NCI-H2196 treated with DMSO at 0.1 percent for 48 hours (cell line): ENCODE measurements at regions not wholly inside any gene's neighbourhood (a gene's known extent, or its start where the extent isn't known, plus 50 kb on each side); places are given as distances from the start of the nearest gene placed in this dataset.
"Not testable (repeated sequence)": the region's sequence is repeated elsewhere in the genome, so short reads cannot be mapped to it uniquely, and the experiment has no call there.

Source experiments
- DNase-seq: peaks from one replicate; lab custom pipeline; 2025; ENCODE audit not compliant: unreplicated experiment; lab: John Stamatoyannopoulos, UW

GRCh38 chr3:73120710-73121109, 59.3 kb downstream of the EBLN2 start:
- DNase-seq: no peak

- DNase-seq: no peak
Measured at GRCh38 chr3:73121669-73122331, 60.3 kb downstream of the EBLN2 start.

GRCh38 chr3:73134034-73134433, 72.6 kb downstream of the EBLN2 start:
- no peak for DNase-seq

GRCh38 chr3:73136941-73137340, 75.5 kb downstream of the EBLN2 start:
- DNase-seq: no peak

GRCh38 chr3:73137736-73138403, 76.4 kb downstream of the EBLN2 start:
- no peak for DNase-seq

GRCh38 chr3:73140772-73141442, 79.4 kb downstream of the EBLN2 start:
- DNase-seq: no peak

- DNase-seq: no peak
Measured at GRCh38 chr3:73141525-73141924, 80.1 kb downstream of the EBLN2 start.

- DNase-seq: no peak
Measured at GRCh38 chr3:73143401-73143800, 81.9 kb downstream of the EBLN2 start.

GRCh38 chr3:73143821-73144237, 82.4 kb downstream of the EBLN2 start:
- no peak for DNase-seq

- no peak for DNase-seq
Measured at GRCh38 chr3:73144276-73144675, 82.8 kb downstream of the EBLN2 start.

GRCh38 chr3:73144828-73145227, 83.4 kb downstream of the EBLN2 start:
- no peak for DNase-seq

GRCh38 chr3:73147479-73147878, 86.0 kb downstream of the EBLN2 start:
- DNase-seq: not testable (repeated sequence)

- no peak for DNase-seq
Measured at GRCh38 chr3:73148206-73148605, 86.7 kb downstream of the EBLN2 start.

GRCh38 chr3:73148682-73149081, 87.2 kb downstream of the EBLN2 start:
- no peak for DNase-seq

GRCh38 chr3:73150369-73151130, 89.1 kb downstream of the EBLN2 start:
- DNase-seq: no peak

- not testable (repeated sequence) for DNase-seq
Measured at GRCh38 chr3:73152571-73152970, 91.1 kb downstream of the EBLN2 start.

- not testable (repeated sequence) for DNase-seq
Measured at GRCh38 chr3:73153057-73153456, 91.6 kb downstream of the EBLN2 start.

- DNase-seq: not testable (repeated sequence)
Measured at GRCh38 chr3:73154261-73154660, 92.8 kb downstream of the EBLN2 start.

GRCh38 chr3:73155441-73155840, 94.0 kb downstream of the EBLN2 start:
- not testable (repeated sequence) for DNase-seq

- no peak for DNase-seq
Measured at GRCh38 chr3:73164622-73165021, 103.2 kb downstream of the EBLN2 start.

GRCh38 chr3:73175698-73176097, 114.2 kb downstream of the EBLN2 start:
- no peak for DNase-seq
